ENCODE measurements at regions not wholly inside any gene's neighbourhood (a gene's known extent, or its start where the extent isn't known, plus 50 kb on each side); places are given as distances from the start of the nearest gene placed in this dataset.
A peak's percentile ranks its signal among the peaks of the same experiment; 100 is the strongest.
"Not testable (repeated sequence)": the region's sequence is repeated elsewhere in the genome, so short reads cannot be mapped to it uniquely, and the experiment has no call there.

DNA sequence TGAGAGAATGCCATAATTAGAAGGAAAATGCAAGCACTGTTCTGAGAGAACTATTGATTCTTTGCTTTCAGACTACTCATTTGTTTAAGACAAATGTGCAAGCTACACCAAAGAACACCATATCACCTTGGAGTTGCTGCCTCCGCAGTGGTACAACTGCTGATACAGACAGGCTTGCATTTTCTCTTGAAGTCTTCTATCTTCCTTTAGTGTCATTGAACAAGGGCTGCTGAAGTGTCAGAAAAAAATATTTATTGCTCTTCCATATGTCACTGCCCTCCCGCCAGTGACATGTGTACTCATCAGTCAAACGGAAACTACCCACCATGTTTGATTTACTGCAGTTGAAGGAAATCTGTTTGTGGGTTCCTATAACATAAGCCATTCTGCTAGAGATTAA lies 318.3 kb upstream of the MAGEB18 start:
- DNase-seq (ENCODE audit: low spot score): no peak

DNA sequence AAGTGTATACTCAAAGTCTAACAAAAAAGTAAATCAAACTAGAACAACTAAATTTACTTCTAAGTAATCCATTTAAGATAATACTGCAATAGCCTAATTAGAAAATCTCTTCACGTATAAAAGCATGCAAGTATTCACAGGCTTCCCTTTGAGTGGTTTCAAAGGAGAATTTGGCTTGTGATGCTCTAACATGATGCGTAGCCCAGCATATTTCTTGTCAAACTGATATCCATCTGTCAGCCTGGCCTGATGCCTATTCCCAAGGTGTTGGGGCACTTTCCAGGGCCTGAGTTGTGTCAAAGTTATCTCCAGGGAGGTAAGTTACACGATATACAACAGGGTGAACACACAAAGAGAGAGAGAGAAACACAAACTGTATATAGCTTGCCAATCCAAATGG lies 287.0 kb upstream of the MAGEB18 start:
- no peak for DNase-seq (ENCODE audit: low spot score)

DNA sequence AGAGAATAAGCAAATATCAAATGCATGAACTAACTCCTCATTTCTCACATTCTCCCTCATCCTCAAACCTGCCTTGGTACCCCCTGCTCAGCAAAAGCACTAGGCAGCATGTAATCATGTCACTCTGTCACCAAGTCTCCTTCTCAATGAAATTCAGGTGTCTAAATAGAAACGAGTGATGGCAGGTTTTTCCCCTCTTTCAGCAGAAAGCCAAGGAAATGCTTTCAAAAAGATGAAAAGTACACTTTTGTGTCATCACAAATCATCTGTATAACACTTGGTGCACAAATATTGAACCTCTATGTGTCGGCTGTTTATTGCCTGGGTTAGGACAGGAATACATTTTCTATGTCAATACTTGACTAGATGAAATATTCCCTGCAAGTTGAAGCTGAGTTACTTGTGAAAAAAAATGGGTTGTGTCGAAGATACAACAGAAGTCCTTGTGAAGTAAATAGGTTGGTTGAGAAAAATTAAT lies 285.1 kb upstream of the MAGEB18 start:
- no peak for DNase-seq (ENCODE audit: low spot score)

DNA sequence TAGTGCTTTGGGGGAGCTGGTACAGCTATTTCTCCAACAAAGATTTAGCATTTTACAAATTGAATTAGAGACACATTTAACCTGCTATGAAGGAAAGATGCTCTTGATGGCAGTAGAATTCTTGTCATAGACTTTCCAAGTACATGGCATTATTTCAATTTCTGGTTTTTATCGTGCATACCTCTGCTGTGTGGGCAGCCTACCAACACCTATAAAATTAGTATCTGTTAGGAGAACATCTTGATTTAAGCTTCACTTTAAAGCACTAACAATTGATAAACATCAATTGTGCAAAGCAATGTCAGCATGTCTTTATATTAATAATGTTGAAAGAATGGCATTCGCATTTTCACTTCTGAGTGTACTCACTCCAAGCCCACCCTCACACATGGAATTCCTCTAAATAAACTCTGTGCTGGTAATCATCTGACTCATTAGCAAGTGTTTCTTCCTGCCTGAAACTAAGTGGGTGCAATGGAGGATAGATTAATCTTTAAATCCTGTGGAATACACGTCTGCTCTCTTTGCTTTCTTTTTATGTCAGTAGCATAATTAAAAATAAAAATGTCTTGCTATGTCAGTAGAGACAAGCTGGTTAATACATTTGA lies 279.8 kb upstream of the MAGEB18 start:
- DNase-seq (ENCODE audit: low spot score): no peak

DNA sequence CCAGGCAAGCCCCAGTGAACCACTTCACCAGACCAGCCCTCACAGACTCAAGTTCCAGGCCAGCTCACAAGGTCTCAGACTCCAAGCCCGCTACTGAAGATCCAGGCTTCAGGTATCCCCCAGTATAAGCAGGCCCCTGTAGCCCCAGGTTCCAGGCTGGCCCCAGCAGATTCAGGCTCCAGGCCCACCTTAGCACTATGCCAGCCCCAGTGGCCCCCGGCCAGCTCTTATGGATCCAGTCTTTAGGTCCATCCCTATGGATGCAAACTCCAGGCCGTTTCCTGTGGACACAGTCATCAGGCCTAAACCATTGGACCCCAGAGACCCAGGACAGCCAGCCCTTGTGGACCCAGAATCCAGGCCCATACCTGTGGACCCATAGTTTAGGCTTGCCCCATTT lies 277.8 kb upstream of the MAGEB18 start:
- DNase-seq (ENCODE audit: low spot score): no peak

DNA sequence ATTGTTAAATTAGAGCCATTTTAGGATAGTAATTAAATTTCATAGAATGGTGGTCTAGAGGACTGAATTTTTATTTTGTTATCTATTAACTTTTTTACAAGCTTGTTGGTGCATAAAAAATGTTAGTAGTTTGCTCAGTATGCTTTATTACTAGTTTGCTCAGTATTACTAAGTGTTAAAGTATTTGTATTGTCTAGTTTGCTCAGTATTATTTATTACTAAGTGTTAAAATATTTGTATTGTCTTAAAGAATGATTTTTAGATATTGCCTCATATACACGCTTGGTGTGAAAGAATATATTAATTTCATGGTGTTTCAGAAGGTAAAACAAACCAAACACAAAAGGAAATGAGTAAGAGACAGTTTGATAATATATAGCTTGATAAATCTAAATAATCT lies 268.4 kb upstream of the MAGEB18 start:
- DNase-seq (ENCODE audit: low spot score): no peak

DNA sequence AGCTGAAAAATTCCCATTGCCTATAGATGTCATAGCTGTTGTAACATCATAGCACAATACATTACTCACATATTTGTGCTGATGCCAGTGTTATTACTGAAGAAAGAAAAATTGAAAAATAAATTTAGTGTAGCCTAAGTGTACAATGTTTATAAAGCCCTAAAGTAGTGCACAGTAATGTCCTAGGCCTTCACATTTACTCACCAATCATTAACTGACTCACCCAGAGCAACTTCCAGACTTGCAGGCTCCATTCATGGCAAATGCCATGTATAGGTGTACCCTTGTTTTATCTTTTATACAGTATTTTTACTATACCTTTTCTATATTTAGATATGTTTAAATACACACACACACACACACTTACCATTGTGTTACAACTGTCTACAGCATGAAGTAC lies 265.4 kb upstream of the MAGEB18 start:
- no peak for DNase-seq (ENCODE audit: low spot score)

DNA sequence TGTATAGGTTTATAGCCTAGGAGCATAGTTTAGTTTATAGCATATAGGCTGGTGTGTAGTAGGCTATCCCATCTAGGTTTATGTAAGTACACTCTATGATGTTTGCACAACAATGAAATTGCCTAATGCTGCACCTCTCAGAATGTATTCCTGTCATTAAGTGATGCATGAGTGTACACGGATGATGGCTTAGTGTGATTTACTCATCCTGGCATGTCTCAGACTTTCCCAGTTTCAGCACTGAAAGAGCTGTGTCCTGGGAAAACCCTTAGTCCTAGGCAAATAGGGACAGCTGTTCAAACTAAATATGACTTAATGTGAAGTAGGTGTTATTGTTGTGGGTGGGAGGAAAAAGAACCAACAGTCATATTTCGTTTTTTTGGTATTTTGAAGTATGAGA lies 264.9 kb upstream of the MAGEB18 start:
- no peak for DNase-seq (ENCODE audit: low spot score)

DNA sequence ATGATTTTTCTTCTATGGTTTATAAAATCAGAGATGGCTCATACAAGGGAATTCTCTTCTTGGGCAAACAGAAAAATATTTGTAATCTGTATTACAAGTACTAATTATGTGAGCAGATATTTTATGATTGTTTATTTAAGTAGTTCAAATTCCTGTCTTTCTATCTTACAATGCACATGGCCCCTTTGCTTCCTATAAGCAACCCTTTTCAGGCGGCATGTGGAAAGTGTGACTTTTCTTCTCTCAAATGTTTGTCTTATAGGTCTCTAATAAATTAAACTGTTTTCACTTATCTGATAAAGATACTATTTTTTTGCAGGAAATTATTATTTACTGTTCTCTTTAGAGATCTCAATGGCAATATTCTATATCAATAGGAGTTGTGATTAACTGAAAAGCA lies 259.3 kb upstream of the MAGEB18 start:
- no peak for DNase-seq (ENCODE audit: low spot score)

DNA sequence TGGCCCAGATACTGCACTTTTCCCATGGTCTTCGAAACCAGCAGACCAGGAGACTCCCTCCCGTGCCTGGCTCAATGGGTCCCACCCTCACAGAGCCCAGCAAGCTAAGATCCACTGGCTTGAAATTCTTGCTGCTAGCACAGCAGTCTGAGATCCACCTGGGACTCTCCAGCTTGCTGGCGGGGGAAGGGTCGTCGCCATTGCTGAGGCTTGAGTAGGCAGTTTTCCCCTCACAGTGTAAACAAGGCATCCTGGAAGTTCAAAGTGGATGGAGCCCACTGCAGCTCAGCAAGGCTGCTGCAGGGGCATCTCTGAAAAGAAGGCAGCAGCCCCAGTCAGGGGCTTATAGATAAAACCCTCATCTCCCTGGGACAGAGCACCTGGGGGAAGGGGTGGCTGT lies 255.6 kb upstream of the MAGEB18 start:
- not testable (repeated sequence) for DNase-seq (ENCODE audit: low spot score)

DNA sequence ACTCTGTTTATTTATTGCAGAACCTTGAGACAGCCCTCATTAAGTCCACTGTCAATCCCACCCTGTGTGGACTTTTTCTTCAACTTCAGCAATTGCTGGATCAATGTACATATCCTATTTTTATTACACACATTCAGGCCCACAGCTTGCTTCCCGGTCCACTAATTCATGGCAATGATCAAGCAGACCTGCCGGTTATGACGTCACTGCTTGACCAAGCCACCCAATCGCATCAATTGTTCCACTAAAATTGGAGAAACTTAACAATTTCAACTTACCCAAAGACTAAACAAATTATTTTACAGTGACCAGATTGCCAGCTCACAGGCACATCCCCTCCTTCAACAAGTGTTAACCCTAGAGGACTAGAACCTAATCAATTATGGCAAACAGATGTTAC lies 240.4 kb upstream of the MAGEB18 start:
- DNase-seq (ENCODE audit: low spot score): no peak

DNA sequence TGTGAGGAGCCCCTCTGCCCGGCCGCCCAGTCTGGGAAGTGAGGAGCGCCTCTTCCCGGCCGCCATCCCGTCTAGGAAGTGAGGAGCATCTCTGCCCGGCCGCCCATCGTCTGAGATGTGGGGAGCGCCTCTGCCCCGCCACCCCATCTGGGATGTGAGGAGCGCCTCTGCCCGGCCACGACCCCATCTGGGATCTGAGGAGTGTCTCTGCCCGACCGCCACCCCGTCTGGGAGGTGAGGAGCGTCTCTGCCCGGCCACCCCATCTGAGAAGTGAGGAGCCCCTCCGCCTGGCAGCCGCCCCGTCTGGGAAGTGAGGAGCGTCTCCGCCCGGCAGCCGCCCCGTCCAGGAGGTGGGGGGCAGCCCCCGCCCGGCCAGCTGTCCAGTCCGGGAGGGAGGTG lies 232.4 kb upstream of the MAGEB18 start:
- DNase-seq (ENCODE audit: low spot score): not testable (repeated sequence)

DNA sequence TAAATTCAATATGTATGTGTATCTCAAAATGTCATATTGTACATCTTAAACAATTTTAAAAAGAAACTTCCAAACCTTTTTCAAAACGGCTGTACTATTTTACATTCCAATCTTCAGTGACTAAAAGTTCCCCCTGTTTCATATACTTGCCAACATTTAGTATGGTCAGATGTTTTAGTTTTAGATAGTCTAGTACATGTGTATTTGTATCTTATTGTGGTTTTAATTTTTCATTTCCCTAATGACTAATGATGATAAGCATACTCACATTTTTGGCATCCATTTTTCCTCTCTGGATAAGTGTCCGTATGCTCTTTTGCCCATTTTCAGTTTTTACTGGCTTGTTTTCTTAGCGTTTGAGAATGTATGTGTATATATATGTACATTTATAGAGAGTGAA lies 212.2 kb upstream of the MAGEB18 start:
- DNase-seq (ENCODE audit: low spot score): no peak

DNA sequence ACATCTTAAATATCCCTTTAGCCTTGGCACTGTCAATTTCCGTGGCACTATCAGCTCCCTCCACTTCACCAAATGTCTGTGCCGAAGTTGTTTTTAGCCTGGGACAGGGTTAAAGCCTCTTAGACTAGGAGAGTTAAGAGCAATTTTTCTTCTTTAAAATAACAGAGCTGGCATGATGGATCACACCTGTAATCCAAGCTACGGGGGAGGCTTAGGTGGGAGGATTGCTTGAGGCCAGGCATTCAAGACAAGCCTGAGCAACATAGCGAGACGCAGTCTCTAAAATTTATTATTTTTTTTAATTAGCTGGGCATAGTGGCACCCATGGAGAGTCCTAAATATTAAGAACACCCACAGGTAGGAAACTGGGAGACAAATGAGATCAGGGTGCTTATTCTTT lies 209.8 kb upstream of the MAGEB18 start:
- no peak for DNase-seq (ENCODE audit: low spot score)

DNA sequence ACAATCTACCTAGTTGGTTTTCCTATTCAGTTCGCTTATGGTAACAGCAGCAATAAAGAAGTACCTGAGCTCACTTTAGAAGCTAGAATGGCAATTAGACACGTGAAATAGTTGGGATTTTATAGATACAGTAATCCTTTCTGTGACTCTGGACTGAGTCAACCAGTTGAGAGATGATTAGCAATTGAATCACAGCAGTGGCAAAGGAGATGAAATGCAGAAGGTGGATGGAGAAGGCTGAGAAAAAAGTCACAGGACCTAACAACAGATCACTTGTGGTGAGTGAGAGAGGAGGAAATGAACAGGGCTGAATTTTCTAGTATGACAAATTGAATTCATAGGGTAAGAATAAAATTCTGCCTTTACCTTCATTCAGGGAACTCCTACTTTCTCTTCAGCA lies 197.1 kb upstream of the MAGEB18 start:
- DNase-seq (ENCODE audit: low spot score): no peak

DNA sequence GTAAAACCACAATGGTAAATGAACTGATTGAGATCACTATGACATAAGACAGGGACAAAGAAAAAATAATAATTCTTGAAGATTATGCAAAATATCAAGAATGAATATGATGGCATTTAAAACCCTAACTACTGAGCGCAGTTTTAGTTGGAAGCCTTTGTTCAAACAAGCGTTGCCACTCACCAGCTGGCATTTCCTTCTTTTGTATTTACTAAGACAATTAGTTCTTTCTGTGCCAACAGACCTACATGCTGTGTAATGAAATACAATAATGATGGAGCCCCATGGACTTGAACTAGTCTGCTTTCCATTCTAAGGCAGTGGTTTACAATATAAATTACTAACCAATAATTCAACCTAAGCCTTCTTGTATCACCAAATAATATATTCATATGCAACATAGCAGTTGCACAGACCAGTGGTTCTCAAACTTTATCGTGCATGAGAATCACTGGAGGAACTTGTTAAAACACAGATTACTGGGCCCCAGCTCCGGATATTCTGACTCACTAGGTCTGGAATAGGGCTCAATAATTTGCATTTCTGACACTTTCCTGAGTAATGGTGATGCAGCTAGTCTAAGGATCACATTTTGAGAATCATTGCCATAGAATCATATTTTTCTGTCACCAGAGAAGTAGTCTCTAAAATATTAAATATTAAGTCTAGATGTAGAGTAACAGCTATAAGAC lies 196.4 kb upstream of the MAGEB18 start:
- DNase-seq (ENCODE audit: low spot score): no peak

DNA sequence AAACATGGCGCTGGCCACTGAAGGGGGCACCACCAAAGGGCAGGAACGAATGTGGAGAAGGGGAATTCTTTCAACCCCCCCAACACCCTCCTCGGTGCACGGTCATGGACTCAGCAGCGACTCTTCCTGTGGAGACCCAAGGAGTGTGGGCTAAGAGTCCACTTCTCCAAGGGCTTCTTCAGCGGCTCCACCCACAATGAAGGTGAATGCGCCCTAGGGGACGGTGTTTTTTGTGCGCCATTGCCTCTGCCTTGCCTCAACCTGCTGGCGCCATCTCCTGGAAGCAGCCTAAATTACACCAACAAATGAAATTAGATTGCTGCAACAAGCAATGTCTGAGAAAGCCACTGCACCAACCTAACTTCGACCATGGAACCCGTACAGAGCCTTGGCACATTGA lies 169.2 kb upstream of the MAGEB18 start:
- DNase-seq (ENCODE audit: low spot score): peak; percentile 26

DNA sequence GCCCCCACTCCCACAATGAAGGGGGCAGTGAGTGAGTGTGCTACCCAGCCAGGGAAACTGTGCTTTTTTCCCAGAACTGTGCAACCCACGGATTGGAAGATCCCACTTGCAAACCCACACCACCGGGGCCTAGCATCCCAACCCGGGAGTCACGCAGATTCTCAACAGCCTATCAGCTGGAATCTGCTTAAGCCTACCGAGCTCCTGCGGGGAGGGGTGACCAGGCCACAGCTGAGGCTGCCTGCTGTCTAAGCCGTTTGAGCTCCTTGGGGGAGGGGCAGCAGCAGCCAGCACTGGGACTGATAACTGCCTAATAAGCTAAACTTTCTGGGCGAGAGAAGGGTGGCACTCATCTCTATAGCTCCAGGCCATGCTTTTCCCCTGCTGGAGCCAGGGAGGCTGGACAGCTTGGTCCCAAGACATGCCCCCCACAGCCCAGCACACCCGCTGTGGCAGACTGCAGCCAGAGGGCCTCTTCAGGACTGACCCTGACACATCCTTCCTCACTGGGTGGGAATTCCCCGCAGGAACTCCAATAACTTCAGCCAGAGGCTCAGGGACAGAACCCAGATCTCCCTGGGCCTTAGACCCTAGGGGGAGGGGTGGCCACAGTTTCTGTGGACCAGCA lies 161.3 kb upstream of the MAGEB18 start:
- no peak for DNase-seq (ENCODE audit: low spot score)

DNA sequence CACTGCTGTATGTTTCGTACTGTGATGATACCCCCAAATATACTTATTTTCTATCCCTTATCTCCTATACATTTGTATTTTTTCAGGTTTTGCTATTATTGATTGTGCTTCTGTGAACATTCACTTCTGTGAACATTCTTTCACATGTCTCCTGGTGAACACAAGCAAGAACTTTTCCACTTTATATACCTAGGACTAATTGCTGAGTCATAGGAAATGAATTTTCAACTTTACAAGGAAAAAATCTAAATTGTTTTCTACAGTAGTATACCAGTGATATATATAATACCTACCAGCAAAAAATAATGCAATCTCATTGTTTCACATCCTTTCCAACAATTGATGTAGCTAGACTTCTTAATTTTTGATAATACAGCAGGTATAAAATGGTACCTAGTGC lies 139.5 kb upstream of the MAGEB18 start:
- no peak for DNase-seq (ENCODE audit: low spot score)

DNA sequence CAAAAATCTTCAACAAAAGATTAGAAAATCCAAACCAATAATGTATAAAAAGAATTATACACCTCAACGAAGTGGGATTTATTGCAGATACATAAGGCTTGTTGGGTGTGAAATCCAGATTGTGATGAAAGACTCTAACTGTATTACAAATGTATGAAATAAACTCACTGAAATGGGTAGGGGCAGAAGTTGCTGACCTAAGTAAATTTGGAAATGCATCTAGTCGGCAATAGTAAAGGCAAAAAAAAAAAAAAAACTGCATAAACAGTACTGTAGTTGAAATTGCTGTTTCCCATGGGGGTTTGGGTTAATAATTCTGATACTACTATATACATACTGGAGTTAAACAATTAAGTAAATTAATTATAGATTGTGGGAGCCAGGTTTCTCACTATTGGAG lies 130.7 kb upstream of the MAGEB18 start:
- DNase-seq (ENCODE audit: low spot score): no peak

DNA sequence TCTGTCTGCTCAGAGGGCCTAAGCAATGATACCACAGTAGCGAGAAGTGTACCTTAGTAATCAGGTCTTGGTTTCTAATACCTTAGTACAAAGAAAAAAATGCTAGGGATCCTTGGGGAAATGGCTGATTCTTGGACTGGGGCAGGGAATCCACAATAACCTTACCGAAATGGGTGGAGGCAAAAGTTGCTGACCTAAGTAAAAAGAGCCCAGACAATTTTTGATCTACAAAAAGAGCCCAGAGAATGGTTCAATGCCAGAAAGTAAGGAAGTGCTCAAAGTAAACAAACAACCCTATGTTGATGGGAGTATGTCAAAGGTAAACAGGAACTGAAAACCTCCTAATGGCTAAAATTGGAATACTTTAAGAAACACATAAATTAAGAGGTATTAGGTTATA lies 130.1 kb upstream of the MAGEB18 start:
- no peak for DNase-seq (ENCODE audit: low spot score)

DNA sequence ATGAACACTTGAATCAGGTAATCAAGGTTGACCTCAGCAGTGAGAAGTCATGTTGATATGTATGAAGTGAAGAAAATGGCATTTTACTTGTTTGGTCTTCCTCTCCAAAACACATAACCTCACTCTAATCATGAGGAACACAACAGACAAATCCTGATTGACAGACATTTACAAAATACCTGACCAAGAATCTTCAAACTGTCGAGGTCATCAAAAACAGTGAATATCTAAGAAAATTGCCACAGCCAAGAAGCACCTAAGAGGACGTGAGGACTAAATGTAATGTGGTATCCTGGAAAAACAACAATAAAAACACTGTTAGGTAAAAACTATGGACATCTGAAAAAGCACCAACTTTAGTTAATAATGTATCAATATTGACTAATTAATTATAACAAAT lies 129.5 kb upstream of the MAGEB18 start:
- DNase-seq (ENCODE audit: low spot score): no peak

DNA sequence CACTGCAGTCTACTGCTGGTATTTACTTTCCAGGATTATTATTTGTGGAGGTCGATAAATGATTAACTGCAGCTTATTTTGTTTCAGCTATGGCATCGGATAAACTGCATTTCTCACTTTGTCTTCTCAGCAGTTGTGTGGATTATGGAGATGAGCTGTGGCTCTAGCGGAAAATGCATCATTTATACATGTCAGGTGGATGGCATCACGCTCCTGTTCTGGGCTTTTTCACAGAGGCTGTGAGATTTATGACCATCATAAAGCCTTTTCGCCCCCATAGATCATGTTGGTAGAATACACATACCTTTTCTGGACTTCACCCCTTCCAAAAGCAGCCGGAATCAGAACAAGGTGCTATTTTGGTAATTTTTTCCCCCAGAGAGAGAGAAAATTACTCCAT lies 118.8 kb upstream of the MAGEB18 start:
- no peak for DNase-seq (ENCODE audit: low spot score)

Measured in HT-29 (cell line).